ENCODE measurements at regions not wholly inside any gene's neighbourhood (a gene's known extent, or its start where the extent isn't known, plus 50 kb on each side); places are given as distances from the start of the nearest gene placed in this dataset.

DNA sequence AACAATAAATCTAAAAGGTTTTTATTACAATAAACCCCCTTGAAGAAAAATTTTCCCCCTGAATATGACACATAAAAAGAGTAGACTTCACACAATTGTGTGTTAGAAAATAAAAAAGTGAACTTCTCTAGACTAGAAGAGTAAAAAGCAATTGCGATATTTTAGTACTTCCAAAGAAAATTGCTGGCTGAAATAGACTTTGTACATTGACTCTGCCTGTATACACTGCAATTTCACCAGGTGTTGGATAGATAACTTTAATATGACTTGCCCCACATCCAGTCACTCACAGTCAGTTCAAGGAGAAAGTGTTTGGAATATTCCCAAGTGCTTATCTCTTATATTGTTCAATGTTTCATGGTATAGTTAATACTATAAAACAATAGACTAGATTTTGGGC lies 1780.1 kb upstream of the PCDH20 start:
- no CpG with 5 or more reads among the region's 1 CpG for WGBS (ENCODE audit: extremely low coverage, insufficient read length, low lambda C conversion rate)
- Histone ChIP-seq H3K14ac (ENCODE audit: insufficient read depth, low read length) (no peak overlapping the region), H4K8ac (replicated peaks; ENCODE audit: insufficient read length, low read depth, low read length) (no peak overlapping the region), H3K23me2 (ENCODE audit: insufficient read length, low read depth, low read length, poor library complexity, severe bottlenecking) (no peaks in the 10 kb centered on the region), H3T11ph (ENCODE audit: low read length) (no peak overlapping the region), H3K4ac (ENCODE audit: low read depth, low read length) (no peak overlapping the region), H2AFZ (ENCODE audit: low read length) (no peak overlapping the region), H3K4me1 (ENCODE audit: insufficient read depth, low read length) (no peaks in the 10 kb centered on the region), H3K9ac (ENCODE audit: extremely low read depth, insufficient read length, low read length) (no peak overlapping the region), H2BK5ac (ENCODE audit: insufficient read length, low read length) (no peak overlapping the region), H3K79me1 (ENCODE audit: insufficient read depth, low read depth, low read length, poor library complexity, severe bottlenecking) (no peaks in the 10 kb centered on the region), H3K27ac (ENCODE audit: insufficient read length, low read depth, low read length) (no peak overlapping the region), H2BK15ac (ENCODE audit: low read depth, low read length) (no peak overlapping the region), H3K18ac (ENCODE audit: insufficient read length, low read depth, low read length) (no peak overlapping the region), H2BK12ac (ENCODE audit: insufficient read length, low read depth, low read length) (no peak overlapping the region), H3K79me2 (ENCODE audit: insufficient read depth, low read length) (no peaks in the 10 kb centered on the region), H4K20me1 (ENCODE audit: control insufficient read depth, insufficient read depth, insufficient read length) (no peaks in the 10 kb centered on the region), H4K91ac (ENCODE audit: insufficient read length, low read depth, low read length) (no peak overlapping the region), H3K9me3 (ENCODE audit: control insufficient read depth, low read depth, low read length) (no peaks in the 10 kb centered on the region), H3K4me2 (ENCODE audit: insufficient read depth, insufficient read length, low read length) (no peak overlapping the region), H3K23ac (ENCODE audit: insufficient read length, low read depth, low read length) (no peak overlapping the region), H3K56ac (ENCODE audit: insufficient read length, low read depth, low read length) (no peak overlapping the region), H2BK20ac (ENCODE audit: low read depth, low read length, poor library complexity, severe bottlenecking) (no peak overlapping the region), H3K27me3 (ENCODE audit: insufficient read depth, low read length) (no peaks in the 10 kb centered on the region), H2AK5ac (ENCODE audit: insufficient read length, low read length) (no peak overlapping the region), H4K5ac (ENCODE audit: insufficient read length, low read depth, low read length) (no peak overlapping the region), H2BK120ac (ENCODE audit: low read depth, low read length, poor library complexity, severe bottlenecking) (no peak overlapping the region)
- TF ChIP-seq CTCF (conservative IDR thresholded peaks at IDR 0.05): no peak
- H3K4me3 Mint-ChIP-seq: no peak overlapping the region
- H3K27ac Mint-ChIP-seq: no peak overlapping the region
- H3K9me3 Mint-ChIP-seq: no peaks in the 10 kb centered on the region
- no peaks in the 10 kb centered on the region for H3K36me3 Mint-ChIP-seq (ENCODE audit: insufficient read depth in 1 of 3, low read depth in 3 of 3)
- no peaks in the 10 kb centered on the region for H3K27me3 Mint-ChIP-seq (ENCODE audit: low read depth)
- no peaks in the 10 kb centered on the region for H3K4me1 Mint-ChIP-seq
- no peak for DNase-seq
